GM18867 (cell line): ENCODE measurements at regions not wholly inside any gene's neighbourhood (a gene's known extent, or its start where the extent isn't known, plus 50 kb on each side); places are given as distances from the start of the nearest gene placed in this dataset.
"Not testable (repeated sequence)": the region's sequence is repeated elsewhere in the genome, so short reads cannot be mapped to it uniquely, and the experiment has no call there.

Experiments
- ATAC-seq: cut with Tn5 transposase; IDR thresholded peaks from one replicate; pipeline ENCODE4 v1.9.1; 2021; ENCODE audit warnings: mild to moderate bottlenecking, moderate library complexity; ENCODE audit not compliant: unreplicated experiment

DNA sequence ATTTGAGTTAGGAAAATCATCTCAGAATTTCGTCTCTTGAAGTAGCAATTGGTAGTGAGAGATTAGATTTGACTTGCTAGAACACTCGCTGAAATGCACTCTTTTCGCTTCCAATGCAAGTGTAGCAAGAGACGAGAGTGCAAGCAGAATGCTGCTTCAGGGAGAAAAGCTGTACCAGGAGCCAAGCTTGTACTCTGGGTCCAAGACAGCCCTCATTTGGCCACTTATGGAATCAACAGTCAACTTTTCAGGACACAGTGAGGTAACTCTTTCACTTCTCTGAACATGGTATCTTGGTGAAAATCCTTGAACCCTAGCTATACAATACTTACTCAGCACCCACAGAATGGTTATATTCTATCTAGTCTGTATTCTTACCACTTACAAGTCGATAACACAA, 107.6 kb upstream of the TERB2 start:
- ATAC-seq: not testable (repeated sequence)

DNA sequence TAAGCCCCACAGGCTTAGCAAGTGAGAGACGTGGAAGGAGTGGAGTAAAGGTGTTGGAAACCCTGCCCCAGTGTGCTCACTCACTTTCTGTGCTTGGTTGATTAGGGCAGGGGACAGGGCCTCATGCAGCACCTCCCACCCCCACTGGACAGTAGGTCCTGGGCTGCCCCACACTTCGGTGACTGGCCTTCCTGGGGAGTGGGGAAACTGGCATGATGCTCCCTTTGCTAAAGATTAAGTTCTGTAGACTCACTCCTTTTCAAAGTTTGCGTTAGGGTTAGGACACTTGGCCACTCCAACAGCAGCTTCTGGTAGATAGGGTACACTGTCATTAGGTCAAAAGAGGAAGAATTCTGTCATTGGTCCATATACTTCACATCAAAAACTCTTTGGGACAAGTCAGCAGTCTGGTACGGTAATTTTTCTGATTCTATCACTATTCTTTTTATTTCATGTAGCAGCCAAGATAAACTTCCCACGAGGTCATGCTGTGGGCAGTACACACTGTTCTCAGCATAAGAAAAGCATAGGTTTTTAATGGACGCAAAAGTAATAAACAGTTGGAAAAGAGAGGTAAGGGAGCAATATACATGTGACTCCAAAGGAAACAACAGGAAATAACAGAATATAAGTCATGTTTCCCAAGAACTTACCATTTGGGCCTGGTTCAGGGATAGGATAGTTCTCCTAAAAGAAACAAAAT, 106.6 kb upstream of the TERB2 start:
- ATAC-seq: not testable (repeated sequence)

DNA sequence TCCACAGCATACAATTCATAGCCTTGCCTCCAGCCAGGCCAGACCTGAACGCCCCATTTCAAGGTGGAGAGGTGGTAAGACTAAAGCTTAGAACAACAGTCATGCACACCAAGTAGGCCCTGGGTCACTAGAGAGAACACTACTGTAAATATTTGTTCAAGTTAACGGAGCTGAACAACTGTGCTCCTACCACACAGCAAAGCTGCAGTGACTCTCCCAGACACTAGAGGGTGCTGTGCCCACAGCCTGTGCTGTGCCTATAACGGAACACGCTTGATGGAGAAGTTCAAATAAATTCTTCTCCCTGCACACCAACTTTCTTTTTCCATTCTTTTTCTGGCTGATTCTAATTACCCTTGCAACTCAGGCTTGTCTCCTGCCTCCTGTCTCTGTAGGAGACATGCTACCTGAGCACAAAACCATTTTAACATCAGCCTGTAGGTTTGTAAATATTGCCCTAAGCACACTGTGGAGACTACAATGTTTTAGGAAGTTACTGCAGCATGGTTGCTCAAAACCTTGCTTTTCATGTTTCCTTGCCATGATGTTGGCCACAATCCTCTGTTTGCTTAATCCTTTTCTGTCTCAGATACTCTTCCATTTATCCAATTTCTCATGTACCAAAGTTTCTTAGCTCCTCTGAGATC, 103.1 kb upstream of the TERB2 start:
- peak; percentile 64 for ATAC-seq

DNA sequence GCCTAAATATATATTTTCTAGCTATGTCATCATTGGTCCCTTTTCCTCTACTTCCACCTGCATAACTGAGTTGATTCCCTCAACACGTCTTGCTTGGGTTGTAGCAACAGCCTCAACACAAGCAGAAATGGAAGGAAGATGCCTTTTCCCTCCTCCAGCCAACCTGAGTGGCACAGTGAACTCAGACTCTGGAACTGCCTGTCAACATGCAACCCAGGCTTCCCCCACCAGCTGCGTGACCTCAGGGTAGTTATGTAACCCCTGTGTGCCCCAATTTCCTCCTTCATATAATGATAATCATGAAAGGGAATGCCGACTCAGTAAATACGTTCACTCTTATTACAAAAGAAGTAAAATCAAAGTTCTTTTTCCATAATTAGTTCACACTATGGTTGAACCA, 101.8 kb upstream of the TERB2 start:
- ATAC-seq: not testable (repeated sequence)

DNA sequence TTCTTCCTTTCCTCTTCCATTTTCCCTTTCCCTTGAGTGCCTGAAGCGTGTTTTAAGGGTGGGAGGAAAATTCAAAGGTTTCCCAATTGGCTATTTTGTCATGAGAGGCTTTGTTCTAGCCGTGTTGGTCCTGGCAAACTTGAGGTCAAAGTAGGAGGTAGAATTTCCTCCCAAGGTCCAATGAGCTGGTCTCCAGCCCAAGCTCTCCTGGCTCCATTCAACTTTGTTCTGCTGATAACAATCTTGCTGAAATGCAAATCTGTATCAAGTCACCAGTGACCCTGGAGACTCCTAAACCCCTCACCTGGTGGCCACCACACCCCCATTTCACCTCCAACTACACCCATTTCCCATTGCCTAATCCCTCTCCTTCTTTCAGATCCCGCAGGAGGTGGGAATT, 100.2 kb upstream of the TERB2 start:
- ATAC-seq: not testable (repeated sequence)

DNA sequence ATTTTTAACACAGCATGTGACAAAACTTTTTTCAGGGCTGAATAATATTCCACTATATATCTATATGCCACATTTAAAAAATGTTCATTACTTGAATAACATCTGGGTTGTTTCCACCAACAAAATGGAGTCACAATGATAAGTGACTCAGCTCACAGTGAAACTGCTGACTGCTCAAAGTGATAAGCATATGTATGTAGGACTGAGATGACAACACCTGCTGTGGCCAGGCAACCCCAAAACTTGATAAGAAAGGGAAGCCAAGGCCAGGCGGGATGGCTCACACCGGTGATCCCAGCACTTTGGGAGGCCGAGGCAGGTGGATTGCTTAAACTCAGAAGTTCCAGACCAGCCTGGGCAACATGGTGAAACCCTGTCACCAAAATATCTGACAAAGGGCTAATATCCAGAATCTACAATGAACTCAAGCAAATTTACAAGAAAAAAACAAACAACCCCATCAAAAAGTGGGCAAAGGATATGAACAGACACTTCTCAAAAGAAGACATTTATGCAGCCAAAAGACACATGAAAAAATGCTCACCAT, 99.2 kb upstream of the TERB2 start:
- not testable (repeated sequence) for ATAC-seq

- ATAC-seq: not testable (repeated sequence)
These were observed 97.4 kb upstream of the TERB2 start for GRCh38 chr15:44859088-44859487.

GRCh38 chr15:44860168-44860567, 96.3 kb upstream of the TERB2 start:
- ATAC-seq: not testable (repeated sequence)

- no peak for ATAC-seq
These were observed 95.0 kb upstream of the TERB2 start for GRCh38 chr15:44861439-44861910.

DNA sequence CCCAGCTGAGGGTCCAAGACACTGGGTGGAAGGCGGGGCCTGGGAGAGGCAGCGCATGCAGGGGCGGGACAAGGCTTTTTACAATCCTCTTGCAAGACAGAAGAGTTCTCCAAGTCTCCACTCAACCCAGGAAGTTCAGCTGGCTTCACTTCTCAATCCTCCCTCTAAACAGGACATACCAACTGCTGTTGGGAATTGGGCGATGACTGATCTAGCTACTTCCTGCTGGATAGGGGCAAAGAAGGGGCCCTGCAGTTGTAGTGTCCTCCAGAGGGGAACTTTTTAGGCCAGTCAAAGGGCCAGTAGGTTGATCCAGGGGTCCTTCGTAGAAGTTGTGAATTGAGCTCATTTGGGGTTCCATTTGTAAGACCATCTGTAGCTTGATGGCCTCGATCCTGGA, 94.6 kb upstream of the TERB2 start:
- no peak for ATAC-seq

- not testable (repeated sequence) for ATAC-seq
These were observed 93.6 kb upstream of the TERB2 start for GRCh38 chr15:44862866-44863265.

DNA sequence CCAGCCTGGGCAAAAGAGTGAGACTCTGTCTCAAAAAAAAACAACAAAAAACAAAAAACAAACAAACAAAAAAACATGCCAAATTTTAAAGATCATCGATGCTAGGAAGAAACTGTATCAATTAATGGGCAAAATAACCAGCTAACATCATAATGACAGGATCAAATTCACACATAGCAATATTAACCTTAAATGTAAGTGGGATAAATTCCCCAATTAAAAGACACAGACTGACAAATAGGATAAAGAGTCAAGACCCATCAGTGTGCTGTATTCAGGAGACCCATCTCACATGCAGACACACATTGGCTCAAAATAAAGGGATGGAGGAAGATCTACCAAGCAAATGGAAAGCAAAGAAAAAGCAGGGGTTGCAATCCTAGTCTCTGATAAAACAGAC, 88.4 kb upstream of the TERB2 start:
- not testable (repeated sequence) for ATAC-seq

DNA sequence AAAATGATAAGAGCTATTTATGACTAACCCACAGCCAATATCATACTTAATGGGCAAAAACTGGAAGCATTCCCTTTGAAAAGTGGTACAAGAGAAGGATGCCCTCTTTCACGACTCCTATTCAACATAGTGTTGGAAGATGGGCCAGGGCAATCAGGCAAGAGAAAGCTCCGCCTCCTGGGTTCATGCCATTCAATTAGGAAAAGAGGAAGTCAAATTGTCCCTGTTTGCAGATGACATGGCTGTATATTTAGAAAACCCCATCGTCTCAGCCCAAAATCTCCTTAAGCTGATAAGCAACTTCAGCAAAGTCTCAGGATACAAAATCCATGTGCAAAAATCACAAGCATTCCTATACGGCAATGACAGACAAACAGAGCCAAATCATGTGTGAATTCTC, 86.4 kb upstream of the TERB2 start:
- not testable (repeated sequence) for ATAC-seq

GRCh38 chr15:44873103-44873502, 83.4 kb upstream of the TERB2 start:
- ATAC-seq: no peak

DNA sequence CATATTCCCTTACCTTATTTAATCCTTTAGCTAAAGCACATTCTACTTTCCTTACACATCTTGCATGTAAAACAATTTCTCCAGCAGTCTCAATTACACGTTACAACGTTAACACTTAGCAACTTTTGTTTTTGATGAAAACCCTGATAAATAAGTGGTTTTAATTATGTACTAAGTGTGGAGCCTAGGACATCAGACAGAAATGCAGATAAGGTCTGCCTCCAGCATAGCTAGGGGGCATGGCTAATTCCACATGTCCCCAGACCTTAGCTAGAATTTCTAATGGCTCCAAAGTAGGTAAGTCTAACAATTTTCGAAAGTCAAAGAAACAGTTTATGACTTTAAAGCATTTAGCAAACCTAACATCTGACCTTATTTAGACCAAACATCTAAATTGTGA, 77.4 kb upstream of the TERB2 start:
- ATAC-seq: no peak

DNA sequence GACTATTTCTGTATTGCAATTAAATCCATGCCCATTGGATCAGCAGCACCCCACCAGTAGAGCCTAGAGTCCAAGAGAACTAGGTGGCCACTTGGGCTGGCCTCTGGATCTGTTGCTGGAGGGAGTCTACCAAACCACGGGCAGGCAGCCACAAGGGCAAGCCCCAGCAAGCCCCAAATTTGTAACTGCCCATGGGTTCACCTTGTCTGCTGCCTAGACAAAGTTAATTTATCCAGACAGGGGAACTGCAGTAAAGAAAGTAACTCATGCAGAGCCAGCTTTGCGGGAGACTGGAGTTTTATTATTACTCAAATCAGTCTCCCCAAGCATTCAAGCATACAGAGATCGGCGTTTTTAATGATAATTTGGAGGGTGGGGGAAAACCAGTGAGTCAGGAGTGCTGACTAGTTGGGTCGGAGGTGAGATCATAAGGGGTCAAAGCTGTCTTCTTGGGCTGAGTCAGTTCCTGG, 74.0 kb upstream of the TERB2 start:
- peak; percentile 68 for ATAC-seq

GRCh38 chr15:44883199-44883877, 73.1 kb upstream of the TERB2 start:
- ATAC-seq: no peak

GRCh38 chr15:44898890-44899651, 57.4 kb upstream of the TERB2 start:
- not testable (repeated sequence) for ATAC-seq

DNA sequence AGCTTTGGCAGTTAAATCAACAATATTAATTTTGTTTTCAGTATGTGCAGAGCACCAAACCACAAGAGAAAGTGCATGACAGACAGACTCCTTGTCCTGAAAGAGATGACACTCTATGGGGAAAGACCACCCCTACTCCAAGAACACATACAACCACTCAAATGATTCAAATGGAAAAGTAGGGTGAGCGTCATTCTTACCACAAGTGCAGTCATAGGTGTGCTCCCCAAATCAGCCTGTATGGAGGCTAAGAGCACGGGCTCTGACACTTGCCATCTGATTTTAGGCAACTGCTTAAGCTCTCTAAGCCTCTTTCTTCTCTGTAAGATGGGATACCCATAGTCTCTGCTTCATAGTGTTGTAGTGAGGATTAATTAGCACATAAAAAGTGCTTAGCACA, 56.7 kb upstream of the TERB2 start:
- not testable (repeated sequence) for ATAC-seq

GRCh38 chr15:44900796-44901195, 55.7 kb upstream of the TERB2 start:
- ATAC-seq: not testable (repeated sequence)

DNA sequence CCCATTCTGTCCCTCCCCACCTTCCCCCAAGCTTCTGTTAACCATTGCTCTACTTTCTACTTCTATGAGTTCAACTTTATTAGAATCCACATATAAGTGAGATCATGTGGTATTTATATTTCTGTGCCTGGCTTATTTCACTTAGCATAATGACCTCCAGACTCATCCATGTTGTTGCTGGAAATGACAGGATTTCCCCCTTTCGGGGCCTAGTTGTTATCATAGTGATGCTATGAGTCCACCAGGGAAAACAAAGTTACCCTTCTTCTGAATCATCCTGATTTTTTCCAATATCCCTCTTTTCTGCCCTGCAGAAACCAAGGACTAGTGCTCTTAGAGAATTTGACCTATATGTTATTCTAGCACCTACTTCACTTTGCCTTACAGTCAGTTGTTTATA, 53.2 kb upstream of the TERB2 start:
- ATAC-seq: not testable (repeated sequence)
